T-helper 2 cell treated with Interferon-gamma antibody and Interleukin-4, amounts not matched to agents 5 μg/mL and 100 μg/mL, for 36 hours (primary cell): ENCODE measurements at regions not wholly inside any gene's neighbourhood (a gene's known extent, or its start where the extent isn't known, plus 50 kb on each side); places are given as distances from the start of the nearest gene placed in this dataset.

Experiments used
- DNase-seq: peaks from one replicate; pipeline ENCODE4 v3.0.0; 2021; ENCODE audit warnings: low spot score
- H3K27ac Mint-ChIP-seq: one replicate; pipeline ENCODE4 v1.8.0; 2021; ENCODE audit warnings: mild to moderate bottlenecking, mixed read lengths
- H3K27me3 Mint-ChIP-seq: one replicate; pipeline ENCODE4 v1.8.0; 2021; ENCODE audit warnings: low read depth, mixed read lengths
- H3K36me3 Mint-ChIP-seq: one replicate; pipeline ENCODE4 v1.8.0; 2021; ENCODE audit warnings: low read depth, mixed read lengths
- H3K4me1 Mint-ChIP-seq: one replicate; pipeline ENCODE4 v1.8.0; 2021; ENCODE audit warnings: low read depth, mixed read lengths
- H3K4me3 Mint-ChIP-seq: one replicate; pipeline ENCODE4 v1.8.0; 2022; ENCODE audit warnings: mild to moderate bottlenecking, moderate library complexity, mixed read lengths
- H3K9me3 Mint-ChIP-seq: one replicate; pipeline ENCODE4 v1.8.0; 2021; ENCODE audit warnings: mixed read lengths

GRCh38 chr3:13214847-13215472, 141.7 kb upstream of the IQSEC1 start:
- Mint-ChIP-seq H3K27ac (no peak overlapping the region), H3K4me3 (no peak overlapping the region), H3K9me3 (no peaks in the 10 kb centered on the region), H3K27me3 (no peaks in the 10 kb centered on the region), H3K36me3 (no peaks in the 10 kb centered on the region), H3K4me1 (no peaks in the 10 kb centered on the region)
- DNase-seq = no peak

- H3K4me1 Mint-ChIP-seq = no peaks in the 10 kb centered on the region
- DNase-seq = no peak
- H3K27ac Mint-ChIP-seq = no peak overlapping the region
- no peaks in the 10 kb centered on the region for H3K27me3 Mint-ChIP-seq
- H3K4me3 Mint-ChIP-seq = no peak overlapping the region
- H3K9me3 Mint-ChIP-seq = no peaks in the 10 kb centered on the region
- H3K36me3 Mint-ChIP-seq = no peaks in the 10 kb centered on the region
Measured at GRCh38 chr3:13213911-13214846, 140.9 kb upstream of the IQSEC1 start.

GRCh38 chr3:13213490-13213889, 140.3 kb upstream of the IQSEC1 start:
- Mint-ChIP-seq H3K27ac (no peak overlapping the region), H3K4me1 (no peaks in the 10 kb centered on the region), H3K27me3 (no peaks in the 10 kb centered on the region), H3K4me3 (no peak overlapping the region), H3K36me3 (no peaks in the 10 kb centered on the region), H3K9me3 (no peaks in the 10 kb centered on the region)
- no peak for DNase-seq

GRCh38 chr3:13211605-13212210, 138.5 kb upstream of the IQSEC1 start:
- no peaks in the 10 kb centered on the region for H3K27me3 Mint-ChIP-seq
- H3K36me3 Mint-ChIP-seq = no peaks in the 10 kb centered on the region
- H3K9me3 Mint-ChIP-seq = no peaks in the 10 kb centered on the region
- no peaks in the 10 kb centered on the region for H3K4me1 Mint-ChIP-seq
- DNase-seq = no peak
- H3K27ac Mint-ChIP-seq = no peak overlapping the region
- no peak overlapping the region for H3K4me3 Mint-ChIP-seq

GRCh38 chr3:13210221-13210975, 137.2 kb upstream of the IQSEC1 start:
- H3K9me3 Mint-ChIP-seq = no peaks in the 10 kb centered on the region
- no peak for DNase-seq
- H3K4me3 Mint-ChIP-seq = no peak overlapping the region
- H3K4me1 Mint-ChIP-seq = no peaks in the 10 kb centered on the region
- no peaks in the 10 kb centered on the region for H3K36me3 Mint-ChIP-seq
- H3K27me3 Mint-ChIP-seq = peaks cover 4% of the 10 kb centered on the region
- no peak overlapping the region for H3K27ac Mint-ChIP-seq

- Mint-ChIP-seq H3K9me3 (no peaks in the 10 kb centered on the region), H3K4me3 (no peak overlapping the region), H3K36me3 (no peaks in the 10 kb centered on the region), H3K27me3 (peaks cover 9% of the 10 kb centered on the region), H3K27ac (no peak overlapping the region), H3K4me1 (no peaks in the 10 kb centered on the region)
- no peak for DNase-seq
Measured at GRCh38 chr3:13209634-13209997, 136.4 kb upstream of the IQSEC1 start.

- DNase-seq = no peak
- H3K9me3 Mint-ChIP-seq = no peaks in the 10 kb centered on the region
- H3K4me3 Mint-ChIP-seq = no peak overlapping the region
- no peaks in the 10 kb centered on the region for H3K36me3 Mint-ChIP-seq
- H3K27me3 Mint-ChIP-seq = peaks cover 13% of the 10 kb centered on the region
- no peaks in the 10 kb centered on the region for H3K4me1 Mint-ChIP-seq
- no peak overlapping the region for H3K27ac Mint-ChIP-seq
Measured at GRCh38 chr3:13208706-13209633, 135.7 kb upstream of the IQSEC1 start.

- no peak overlapping the region for H3K4me3 Mint-ChIP-seq
- no peak overlapping the region for H3K27ac Mint-ChIP-seq
- DNase-seq = no peak
- H3K9me3 Mint-ChIP-seq = no peaks in the 10 kb centered on the region
- no peaks in the 10 kb centered on the region for H3K36me3 Mint-ChIP-seq
- H3K27me3 Mint-ChIP-seq = peaks cover 19% of the 10 kb centered on the region
- no peaks in the 10 kb centered on the region for H3K4me1 Mint-ChIP-seq
Measured at GRCh38 chr3:13207975-13208705, 134.9 kb upstream of the IQSEC1 start.

- Mint-ChIP-seq H3K9me3 (no peaks in the 10 kb centered on the region), H3K4me3 (no peak overlapping the region)
Measured at GRCh38 chr3:13207578-13207922, 134.3 kb upstream of the IQSEC1 start.

GRCh38 chr3:13206799-13207577, 133.8 kb upstream of the IQSEC1 start:
- no peak overlapping the region for H3K27ac Mint-ChIP-seq
- H3K27me3 Mint-ChIP-seq = peaks cover 28% of the 10 kb centered on the region
- H3K4me3 Mint-ChIP-seq = no peak overlapping the region

More at GRCh38 chr3:13207578-13207922, 134.3 kb upstream of the IQSEC1 start:
- no peaks in the 10 kb centered on the region for H3K4me1 Mint-ChIP-seq
- DNase-seq = no peak
- H3K27ac Mint-ChIP-seq = no peak overlapping the region
- no peaks in the 10 kb centered on the region for H3K36me3 Mint-ChIP-seq
- peaks cover 22% of the 10 kb centered on the region for H3K27me3 Mint-ChIP-seq

GRCh38 chr3:13205567-13206143, 132.4 kb upstream of the IQSEC1 start:
- Mint-ChIP-seq H3K4me3 (no peak overlapping the region), H3K27me3 (peaks cover 32% of the 10 kb centered on the region), H3K9me3 (no peaks in the 10 kb centered on the region), H3K27ac (no peak overlapping the region), H3K36me3 (no peaks in the 10 kb centered on the region), H3K4me1 (no peaks in the 10 kb centered on the region)
- no peak for DNase-seq

More at GRCh38 chr3:13206799-13207577, 133.8 kb upstream of the IQSEC1 start:
- DNase-seq = no peak
- no peaks in the 10 kb centered on the region for H3K36me3 Mint-ChIP-seq
- H3K4me1 Mint-ChIP-seq = no peaks in the 10 kb centered on the region
- H3K9me3 Mint-ChIP-seq = no peaks in the 10 kb centered on the region

- H3K4me3 Mint-ChIP-seq = no peak overlapping the region
- H3K27me3 Mint-ChIP-seq = peaks cover 34% of the 10 kb centered on the region
- no peaks in the 10 kb centered on the region for H3K36me3 Mint-ChIP-seq
- no peak overlapping the region for H3K27ac Mint-ChIP-seq
- no peak for DNase-seq
- H3K9me3 Mint-ChIP-seq = no peaks in the 10 kb centered on the region
- no peaks in the 10 kb centered on the region for H3K4me1 Mint-ChIP-seq
Measured at GRCh38 chr3:13204177-13204581, 130.9 kb upstream of the IQSEC1 start.
